ENCODE measurements at regions not wholly inside any gene's neighbourhood (a gene's known extent, or its start where the extent isn't known, plus 50 kb on each side); places are given as distances from the start of the nearest gene placed in this dataset.

DNA sequence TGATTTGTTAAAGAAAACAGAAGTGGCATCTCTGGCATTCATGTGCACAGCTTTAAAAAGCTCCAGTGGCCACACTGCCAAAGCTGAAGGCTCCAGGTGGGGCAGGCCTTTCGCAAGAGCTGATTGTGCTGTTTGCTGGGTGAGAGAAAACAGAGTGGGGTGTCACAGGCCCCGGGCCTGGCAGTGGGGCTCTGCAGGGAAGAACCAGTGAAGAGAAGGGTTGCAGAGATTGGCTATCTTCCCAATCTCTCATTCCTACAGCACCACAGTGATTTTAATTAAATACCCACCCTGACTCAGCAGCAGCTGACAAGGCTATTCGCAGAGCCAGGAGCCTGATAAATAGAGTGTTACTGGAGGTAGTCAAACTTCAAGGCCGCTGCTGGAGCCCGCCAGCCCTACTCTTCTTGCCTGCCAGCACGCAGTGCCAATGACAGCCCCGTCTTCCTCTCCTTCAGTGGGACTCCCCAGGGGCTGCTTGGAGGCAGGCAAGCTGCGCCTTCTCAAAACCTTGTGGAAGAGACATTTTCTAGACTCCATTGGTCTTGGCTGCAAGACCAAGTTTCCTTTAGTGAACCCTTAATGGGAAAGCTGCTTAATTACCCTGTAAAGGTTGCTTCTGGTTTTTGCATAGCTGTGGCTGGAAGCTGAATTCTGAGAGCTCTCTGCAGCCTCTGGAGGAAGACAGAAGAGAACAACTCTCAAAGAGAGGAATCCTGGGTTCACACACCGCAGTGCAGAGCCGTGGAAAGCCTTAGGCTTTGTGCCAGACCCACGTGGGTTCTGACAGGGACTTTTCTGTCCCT, 225.8 kb upstream of the SLCO3A1 start:
- TF ChIP-seq, protein P1, sequence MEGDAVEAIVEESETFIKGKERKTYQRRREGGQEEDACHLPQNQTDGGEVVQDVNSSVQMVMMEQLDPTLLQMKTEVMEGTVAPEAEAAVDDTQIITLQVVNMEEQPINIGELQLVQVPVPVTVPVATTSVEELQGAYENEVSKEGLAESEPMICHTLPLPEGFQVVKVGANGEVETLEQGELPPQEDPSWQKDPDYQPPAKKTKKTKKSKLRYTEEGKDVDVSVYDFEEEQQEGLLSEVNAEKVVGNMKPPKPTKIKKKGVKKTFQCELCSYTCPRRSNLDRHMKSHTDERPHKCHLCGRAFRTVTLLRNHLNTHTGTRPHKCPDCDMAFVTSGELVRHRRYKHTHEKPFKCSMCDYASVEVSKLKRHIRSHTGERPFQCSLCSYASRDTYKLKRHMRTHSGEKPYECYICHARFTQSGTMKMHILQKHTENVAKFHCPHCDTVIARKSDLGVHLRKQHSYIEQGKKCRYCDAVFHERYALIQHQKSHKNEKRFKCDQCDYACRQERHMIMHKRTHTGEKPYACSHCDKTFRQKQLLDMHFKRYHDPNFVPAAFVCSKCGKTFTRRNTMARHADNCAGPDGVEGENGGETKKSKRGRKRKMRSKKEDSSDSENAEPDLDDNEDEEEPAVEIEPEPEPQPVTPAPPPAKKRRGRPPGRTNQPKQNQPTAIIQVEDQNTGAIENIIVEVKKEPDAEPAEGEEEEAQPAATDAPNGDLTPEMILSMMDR (IDR thresholded peaks at IDR 0.05) = no peak
- TF ChIP-seq YY1 (IDR thresholded peaks at IDR 0.05; ENCODE audit: low read depth) = no peak
